Effector memory CD8-positive, alpha-beta T cell (primary cell): ENCODE measurements at regions not wholly inside any gene's neighbourhood (a gene's known extent, or its start where the extent isn't known, plus 50 kb on each side); places are given as distances from the start of the nearest gene placed in this dataset.

Experiments
- ATAC-seq: fragments of 150-1000 bp; cut with Tn5 transposase; replicated peaks from 2 replicates; pipeline ENCODE4 v1.10.0; 2021; ENCODE audit warnings: mild to moderate bottlenecking, moderate library complexity
- DNase-seq, 3 experiments: peaks; one replicate each; pipeline ENCODE4 v3.0.0; 2021
- H3K27ac Mint-ChIP-seq, 2 donors: one replicate each; pipeline ENCODE4 v1.8.0; 2022; ENCODE audit warnings: mild to moderate bottlenecking in 2 of 2, mixed read lengths in 2 of 2, moderate library complexity in 2 of 2
- H3K27me3 Mint-ChIP-seq, 2 donors: one replicate each; pipeline ENCODE4 v1.8.0; 2022; ENCODE audit warnings: mixed read lengths in 2 of 2
- H3K36me3 Mint-ChIP-seq: one replicate; pipeline ENCODE4 v1.8.0; 2022; ENCODE audit warnings: mild to moderate bottlenecking, moderate library complexity, mixed read lengths; ENCODE audit not compliant: insufficient read depth
- H3K4me1 Mint-ChIP-seq, 2 donors: one replicate each; pipeline ENCODE4 v1.8.0; 2022; ENCODE audit warnings: low read depth in 2 of 2, mixed read lengths in 2 of 2
- H3K4me3 Mint-ChIP-seq, 2 donors: one replicate each; pipeline ENCODE4 v1.8.0; 2022; ENCODE audit warnings: mild to moderate bottlenecking in 2 of 2, mixed read lengths in 2 of 2, moderate library complexity in 2 of 2
- H3K9me3 Mint-ChIP-seq, 2 donors: one replicate each; pipeline ENCODE4 v1.8.0; 2022; ENCODE audit warnings: mixed read lengths in 2 of 2

GRCh38 chr4:43271946-43272345 is 379.4 kb downstream of the GRXCR1 start:
- no peaks in the 10 kb centered on the region for H3K4me1 Mint-ChIP-seq
- ATAC-seq: no peak
- H3K9me3 Mint-ChIP-seq: peaks cover 7 to 14% of the 10 kb centered on the region in 2 donors
- no peak overlapping the region for H3K4me3 Mint-ChIP-seq
- no peak overlapping the region for H3K27ac Mint-ChIP-seq
- H3K36me3 Mint-ChIP-seq: no peaks in the 10 kb centered on the region
- no peak for DNase-seq
- H3K27me3 Mint-ChIP-seq: no peaks in the 10 kb centered on the region

GRCh38 chr4:43274376-43274775 is 381.9 kb downstream of the GRXCR1 start:
- H3K9me3 Mint-ChIP-seq: peaks cover 7 to 10% of the 10 kb centered on the region in 2 donors
- no peaks in the 10 kb centered on the region for H3K4me1 Mint-ChIP-seq
- no peaks in the 10 kb centered on the region for H3K36me3 Mint-ChIP-seq
- H3K27me3 Mint-ChIP-seq: no peaks in the 10 kb centered on the region
- DNase-seq (no peak), ATAC-seq (no peak)
- no peak overlapping the region for H3K4me3 Mint-ChIP-seq
- H3K27ac Mint-ChIP-seq: no peak overlapping the region

GRCh38 chr4:43275779-43276178 is 383.3 kb downstream of the GRXCR1 start:
- H3K27me3 Mint-ChIP-seq: no peaks in the 10 kb centered on the region
- no peak for ATAC-seq
- peaks cover 8 to 10% of the 10 kb centered on the region in 2 donors for H3K9me3 Mint-ChIP-seq
- H3K4me1 Mint-ChIP-seq: no peaks in the 10 kb centered on the region
- no peaks in the 10 kb centered on the region for H3K36me3 Mint-ChIP-seq
- no peak overlapping the region for H3K27ac Mint-ChIP-seq
- H3K4me3 Mint-ChIP-seq: no peak overlapping the region
- no peak for DNase-seq

- H3K4me1 Mint-ChIP-seq: no peaks in the 10 kb centered on the region
- peaks cover 13 to 14% of the 10 kb centered on the region in 2 donors for H3K9me3 Mint-ChIP-seq
- no peaks in the 10 kb centered on the region for H3K27me3 Mint-ChIP-seq
- H3K4me3 Mint-ChIP-seq: no peak overlapping the region
- H3K27ac Mint-ChIP-seq: no peak overlapping the region
- ATAC-seq: no peak
- no peak for DNase-seq
- no peaks in the 10 kb centered on the region for H3K36me3 Mint-ChIP-seq
These were observed 383.8 kb downstream of the GRXCR1 start for GRCh38 chr4:43276321-43276720.

- DNase-seq: no peak
- ATAC-seq: no peak
- H3K27ac Mint-ChIP-seq: no peak overlapping the region
- no peaks in the 10 kb centered on the region for H3K36me3 Mint-ChIP-seq
- H3K4me3 Mint-ChIP-seq: no peak overlapping the region
- no peaks in the 10 kb centered on the region for H3K27me3 Mint-ChIP-seq
- H3K4me1 Mint-ChIP-seq: no peaks in the 10 kb centered on the region
- H3K9me3 Mint-ChIP-seq: peaks cover 6 to 13% of the 10 kb centered on the region in 2 donors
These were observed 384.5 kb downstream of the GRXCR1 start for GRCh38 chr4:43277003-43277402.

- H3K36me3 Mint-ChIP-seq: no peaks in the 10 kb centered on the region
- ATAC-seq (no peak), DNase-seq (no peak)
- no peaks in the 10 kb centered on the region for H3K4me1 Mint-ChIP-seq
- H3K9me3 Mint-ChIP-seq: peaks cover 6 to 9% of the 10 kb centered on the region in 2 donors
- H3K27ac Mint-ChIP-seq: no peak overlapping the region
- no peak overlapping the region for H3K4me3 Mint-ChIP-seq
- no peaks in the 10 kb centered on the region for H3K27me3 Mint-ChIP-seq
These were observed 390.0 kb downstream of the GRXCR1 start for GRCh38 chr4:43282534-43282933.

GRCh38 chr4:43286137-43286536 is 393.6 kb downstream of the GRXCR1 start:
- H3K36me3 Mint-ChIP-seq: no peaks in the 10 kb centered on the region
- no peaks in the 10 kb centered on the region for H3K4me1 Mint-ChIP-seq
- DNase-seq (no peak), ATAC-seq (no peak)
- no peaks in the 10 kb centered on the region for H3K27me3 Mint-ChIP-seq
- peaks cover 5 to 14% of the 10 kb centered on the region in 2 donors for H3K9me3 Mint-ChIP-seq
- no peak overlapping the region for H3K4me3 Mint-ChIP-seq
- no peak overlapping the region for H3K27ac Mint-ChIP-seq

- H3K27ac Mint-ChIP-seq: no peak overlapping the region
- ATAC-seq: no peak
- no peaks in the 10 kb centered on the region for H3K4me1 Mint-ChIP-seq
- no peak for DNase-seq
- H3K27me3 Mint-ChIP-seq: no peaks in the 10 kb centered on the region
- H3K9me3 Mint-ChIP-seq: peaks cover 9 to 10% of the 10 kb centered on the region in 2 donors
- H3K4me3 Mint-ChIP-seq: no peak overlapping the region
- no peaks in the 10 kb centered on the region for H3K36me3 Mint-ChIP-seq
These were observed 404.5 kb downstream of the GRXCR1 start for GRCh38 chr4:43296946-43297528.

GRCh38 chr4:43316813-43317212 is 424.3 kb downstream of the GRXCR1 start:
- no peak overlapping the region for H3K4me3 Mint-ChIP-seq
- H3K9me3 Mint-ChIP-seq: peaks cover under 1 to 8% of the 10 kb centered on the region in 2 donors
- no peaks in the 10 kb centered on the region for H3K4me1 Mint-ChIP-seq
- H3K36me3 Mint-ChIP-seq: no peaks in the 10 kb centered on the region
- H3K27ac Mint-ChIP-seq: no peak overlapping the region
- no peak for ATAC-seq
- no peak for DNase-seq
- H3K27me3 Mint-ChIP-seq: no peaks in the 10 kb centered on the region

GRCh38 chr4:43325220-43325967 is 432.9 kb downstream of the GRXCR1 start:
- Mint-ChIP-seq H3K9me3 (peaks cover 6 to 12% of the 10 kb centered on the region in 2 donors), H3K36me3 (no peaks in the 10 kb centered on the region), H3K4me3 (no peak overlapping the region), H3K4me1 (no peaks in the 10 kb centered on the region), H3K27ac (no peak overlapping the region), H3K27me3 (no peaks in the 10 kb centered on the region)
- DNase-seq: no peak
- no peak for ATAC-seq

GRCh38 chr4:43330288-43330687 is 437.8 kb downstream of the GRXCR1 start:
- peaks cover 8 to 28% of the 10 kb centered on the region in 2 donors for H3K9me3 Mint-ChIP-seq
- H3K36me3 Mint-ChIP-seq: no peaks in the 10 kb centered on the region
- H3K27me3 Mint-ChIP-seq: no peaks in the 10 kb centered on the region
- no peak overlapping the region for H3K27ac Mint-ChIP-seq
- ATAC-seq: no peak
- no peaks in the 10 kb centered on the region for H3K4me1 Mint-ChIP-seq
- DNase-seq: no peak
- no peak overlapping the region for H3K4me3 Mint-ChIP-seq

GRCh38 chr4:43331226-43332051 is 438.9 kb downstream of the GRXCR1 start:
- Mint-ChIP-seq H3K36me3 (no peaks in the 10 kb centered on the region), H3K27ac (no peak overlapping the region), H3K4me3 (no peak overlapping the region), H3K27me3 (no peaks in the 10 kb centered on the region), H3K4me1 (no peaks in the 10 kb centered on the region), H3K9me3 (peaks cover 8 to 28% of the 10 kb centered on the region in 2 donors)
- no peak for ATAC-seq
- no peak for DNase-seq

GRCh38 chr4:43332052-43332425 is 439.5 kb downstream of the GRXCR1 start:
- no peak for DNase-seq
- H3K4me1 Mint-ChIP-seq: no peaks in the 10 kb centered on the region
- no peak overlapping the region for H3K27ac Mint-ChIP-seq
- peaks cover 8 to 28% of the 10 kb centered on the region in 2 donors for H3K9me3 Mint-ChIP-seq
- H3K27me3 Mint-ChIP-seq: no peaks in the 10 kb centered on the region
- no peak overlapping the region for H3K4me3 Mint-ChIP-seq
- no peaks in the 10 kb centered on the region for H3K36me3 Mint-ChIP-seq
- no peak for ATAC-seq

GRCh38 chr4:43337707-43338106 is 445.2 kb downstream of the GRXCR1 start:
- DNase-seq (no peak), ATAC-seq (no peak)
- no peaks in the 10 kb centered on the region for H3K36me3 Mint-ChIP-seq
- H3K4me1 Mint-ChIP-seq: no peaks in the 10 kb centered on the region
- peaks cover 5 to 16% of the 10 kb centered on the region in 2 donors for H3K9me3 Mint-ChIP-seq
- no peak overlapping the region for H3K27ac Mint-ChIP-seq
- H3K4me3 Mint-ChIP-seq: no peak overlapping the region
- H3K27me3 Mint-ChIP-seq: no peaks in the 10 kb centered on the region
